ENCODE measurements at regions not wholly inside any gene's neighbourhood (a gene's known extent, or its start where the extent isn't known, plus 50 kb on each side); places are given as distances from the start of the nearest gene placed in this dataset.

GRCh38 chr1:193540511-193540910 lies 354.1 kb upstream of the B3GALT2 start:
- no peak for TF ChIP-seq CTCF (IDR thresholded peaks at IDR 0.05)
- no peak for TF ChIP-seq EZH2 (IDR thresholded peaks at IDR 0.05)
- TF ChIP-seq EZH2phosphoT487 (IDR thresholded peaks at IDR 0.05) = no peak

Measured in neural progenitor cell (in vitro differentiated cells).